Tibial artery (tissue), 4 donors: ENCODE measurements at regions not wholly inside any gene's neighbourhood (a gene's known extent, or its start where the extent isn't known, plus 50 kb on each side); places are given as distances from the start of the nearest gene placed in this dataset.
"Not testable (repeated sequence)": the region's sequence is repeated elsewhere in the genome, so short reads cannot be mapped to it uniquely, and the experiment has no call there.

Experiments used
- DNase-seq, 2 donors: peaks; one replicate each; pipeline ENCODE4 v3.0.0-alpha.2; 2019
- H3K27ac ChIP-seq, 2 donors: fragments of 200-600 bp; sonication (generic) in 1 of 2; 1 replicate in 1 of 2; 2 replicates in 1 of 2; pipeline ENCODE4 v1.5.1; 2018 to 2019; ENCODE audit warnings: mild to moderate bottlenecking in 1 of 2
- H3K27me3 ChIP-seq, 2 donors: fragments of 200-600 bp; sonication (generic) in 1 of 2; one replicate each; pipeline versions ENCODE4 v1.5.1 to v1.6.0; 2016 to 2019
- H3K36me3 ChIP-seq, 3 donors: fragments of 200-600 bp; sonication (generic) in 2 of 3; one replicate each; pipeline ENCODE4 v1.5.1; 2016 to 2019; ENCODE audit warnings: mild to moderate bottlenecking in 2 of 3
- H3K4me1 ChIP-seq, 4 donors: fragments of 200-600 bp; sonication (generic) in 2 of 4; 1 replicate in 3 of 4; 2 replicates in 1 of 4; pipeline ENCODE4 v1.5.1; 2016 to 2019
- H3K4me3 ChIP-seq, 2 donors: fragments of 200-600 bp; sonication (generic) in 1 of 2; 1 replicate in 1 of 2; 2 replicates in 1 of 2; pipeline ENCODE4 v1.5.1; 2018 to 2019; ENCODE audit warnings: mild to moderate bottlenecking in 2 of 2
- H3K9me3 ChIP-seq, 3 donors: fragments of 200-600 bp; sonication (generic) in 1 of 3; one replicate each; pipeline ENCODE4 v1.5.1; 2016 to 2019
- CTCF ChIP-seq, 2 experiments: fragments of 200-600 bp in 1 of 2; fragments of 450-650 bp in 1 of 2; IDR thresholded peaks; one replicate each; pipeline ENCODE4 v1.5.1; 2017 to 2019; ENCODE audit warnings: antibody characterized with exemption in 2 of 2, mild to moderate bottlenecking in 1 of 2, moderate library complexity in 1 of 2
- intact Hi-C: fragments of 100-400 bp; cut with DNase I; formaldehyde crosslinking; loops from one replicate; pipeline ENCODE4 v1.15.0; 2023; ENCODE audit warnings: low total_unique reads

- H3K27me3 ChIP-seq: no peaks in the 10 kb centered on the region
- TF ChIP-seq CTCF (IDR thresholded peaks at IDR 0.05): no peak
- H3K9me3 ChIP-seq: no peaks in the 10 kb centered on the region
- no peak overlapping the region for H3K4me3 ChIP-seq
- no peak for DNase-seq
- no peaks in the 10 kb centered on the region for H3K36me3 ChIP-seq
- intact Hi-C loops: no loop called here
- no peak overlapping the region for H3K27ac ChIP-seq
- H3K4me1 ChIP-seq: no peaks in the 10 kb centered on the region
Measured at GRCh38 chr12:40446385-40446784, 221.6 kb downstream of the LRRK2 start.

- H3K4me1 ChIP-seq, H3K4me3 ChIP-seq, H3K36me3 ChIP-seq, H3K9me3 ChIP-seq, H3K27ac ChIP-seq, H3K27me3 ChIP-seq, intact Hi-C loops, DNase-seq: not testable (repeated sequence)
Measured at GRCh38 chr12:40448523-40448922, 223.7 kb downstream of the LRRK2 start.

GRCh38 chr12:40451661-40452060 lies 226.9 kb downstream of the LRRK2 start:
- DNase-seq: no peak

GRCh38 chr12:40464121-40464520 lies 228.1 kb upstream of the CNTN1 start:
- no peaks in the 10 kb centered on the region for H3K27me3 ChIP-seq
- no peak for TF ChIP-seq CTCF (IDR thresholded peaks at IDR 0.05)
- H3K9me3 ChIP-seq: no peaks in the 10 kb centered on the region
- no peak for DNase-seq
- intact Hi-C loops: no loop called here
- no peaks in the 10 kb centered on the region for H3K36me3 ChIP-seq
- no peak overlapping the region for H3K4me3 ChIP-seq
- no peaks in the 10 kb centered on the region for H3K4me1 ChIP-seq
- H3K27ac ChIP-seq: no peak overlapping the region

More at GRCh38 chr12:40451661-40452060, 226.9 kb downstream of the LRRK2 start:
- H3K27me3 ChIP-seq: no peaks in the 10 kb centered on the region
- intact Hi-C loops: no loop called here
- no peak overlapping the region for H3K27ac ChIP-seq
- H3K9me3 ChIP-seq: no peaks in the 10 kb centered on the region
- H3K4me1 ChIP-seq: no peaks in the 10 kb centered on the region
- TF ChIP-seq CTCF (IDR thresholded peaks at IDR 0.05): no peak
- H3K4me3 ChIP-seq: no peak overlapping the region
- no peaks in the 10 kb centered on the region for H3K36me3 ChIP-seq

GRCh38 chr12:40469736-40470135 lies 222.5 kb upstream of the CNTN1 start:
- no peak overlapping the region for H3K27ac ChIP-seq
- no peaks in the 10 kb centered on the region for H3K36me3 ChIP-seq
- no peak for DNase-seq
- no peaks in the 10 kb centered on the region for H3K9me3 ChIP-seq
- no peak overlapping the region for H3K4me3 ChIP-seq
- H3K27me3 ChIP-seq: no peaks in the 10 kb centered on the region
- TF ChIP-seq CTCF (IDR thresholded peaks at IDR 0.05): no peak
- intact Hi-C loops: no loop called here
- H3K4me1 ChIP-seq: no peaks in the 10 kb centered on the region

GRCh38 chr12:40473962-40474361 lies 218.3 kb upstream of the CNTN1 start:
- TF ChIP-seq CTCF (IDR thresholded peaks at IDR 0.05): no peak
- intact Hi-C loops: no loop called here

More at GRCh38 chr12:40473962-40474361, 218.3 kb upstream of the CNTN1 start:
- Histone ChIP-seq H3K27me3 (no peaks in the 10 kb centered on the region), H3K36me3 (no peaks in the 10 kb centered on the region), H3K9me3 (no peaks in the 10 kb centered on the region), H3K27ac (no peak overlapping the region), H3K4me1 (no peaks in the 10 kb centered on the region), H3K4me3 (no peak overlapping the region)
- DNase-seq: no peak
